GM12801 (cell line): ENCODE measurements at regions not wholly inside any gene's neighbourhood (a gene's known extent, or its start where the extent isn't known, plus 50 kb on each side); places are given as distances from the start of the nearest gene placed in this dataset.

Experiments used
- CTCF ChIP-seq: IDR thresholded peaks from one replicate; pipeline ENCODE4 v1.5.1; 2011; ENCODE audit warnings: control low read depth; ENCODE audit not compliant: insufficient read length; ENCODE audit errors: extremely low read depth

GRCh38 chr3:139265131-139266016 is 78.4 kb upstream of the MRPS22 start:
- no peak for TF ChIP-seq CTCF

GRCh38 chr3:139267300-139268246 is 76.2 kb upstream of the MRPS22 start:
- TF ChIP-seq CTCF = no peak

GRCh38 chr3:139269984-139270383 is 73.8 kb upstream of the MRPS22 start:
- TF ChIP-seq CTCF = no peak

GRCh38 chr3:139280027-139280671 is 63.7 kb upstream of the MRPS22 start:
- TF ChIP-seq CTCF = no peak

- no peak for TF ChIP-seq CTCF
Measured at GRCh38 chr3:139281096-139281495, 62.7 kb upstream of the MRPS22 start.

GRCh38 chr3:139281522-139282196 is 62.2 kb upstream of the MRPS22 start:
- no peak for TF ChIP-seq CTCF
